Peyer's patch (tissue), 4 donors: ENCODE measurements at regions not wholly inside any gene's neighbourhood (a gene's known extent, or its start where the extent isn't known, plus 50 kb on each side); places are given as distances from the start of the nearest gene placed in this dataset.

Source experiments
- DNase-seq, 3 donors: peaks; one replicate each; pipeline ENCODE4 v3.0.0-alpha.2; 2017 to 2019
- H3K27ac ChIP-seq, 4 donors: fragments of 200-600 bp; sonication (generic); one replicate each; pipeline ENCODE4 v1.5.1; 2016 to 2019
- H3K27me3 ChIP-seq, 2 donors: fragments of 200-600 bp; sonication (generic); one replicate each; pipeline ENCODE4 v1.5.1; 2019
- H3K36me3 ChIP-seq, 3 donors: fragments of 200-600 bp; sonication (generic); one replicate each; pipeline ENCODE4 v1.5.1; 2016 to 2019
- H3K4me1 ChIP-seq, 4 donors: fragments of 200-600 bp; sonication (generic); one replicate each; pipeline ENCODE4 v1.5.1; 2016 to 2019
- H3K4me3 ChIP-seq, 4 donors: fragments of 200-600 bp; sonication (generic); 1 replicate in 3 of 4; 2 replicates in 1 of 4; pipeline ENCODE4 v1.5.1; 2016 to 2019; ENCODE audit warnings: mild to moderate bottlenecking in 1 of 4
- H3K9me3 ChIP-seq, 4 donors: fragments of 200-600 bp; sonication (generic); one replicate each; pipeline ENCODE4 v1.5.1; 2016 to 2019; ENCODE audit warnings: mild to moderate bottlenecking in 1 of 4
- CTCF ChIP-seq, 6 experiments: fragments of 450-650 bp in 4 of 6; fragments of 200-600 bp in 2 of 6; sonication (generic) in 1 of 6; IDR thresholded peaks; one replicate each; pipeline ENCODE4 v1.5.1; 2017 to 2019; ENCODE audit warnings: antibody characterized with exemption in 6 of 6, mild to moderate bottlenecking in 3 of 6, moderate library complexity in 1 of 6
- POLR2A ChIP-seq, 2 donors: fragments of 450-650 bp; IDR thresholded peaks; one replicate each; pipeline ENCODE4 v1.5.1; 2017; ENCODE audit warnings: antibody characterized with exemption in 2 of 2, mild to moderate bottlenecking in 2 of 2, moderate library complexity in 2 of 2

- TF ChIP-seq POLR2A (IDR thresholded peaks at IDR 0.05) (no peak), CTCF (IDR thresholded peaks at IDR 0.05) (no peak)
- no peak for DNase-seq
- H3K4me3 ChIP-seq: no peak overlapping the region
Measured at GRCh38 chr5:2677689-2678088, 73.8 kb downstream of the IRX2 start.

GRCh38 chr5:2675548-2675947 is 75.9 kb downstream of the IRX2 start:
- H3K4me3 ChIP-seq: no peak overlapping the region
- TF ChIP-seq POLR2A (IDR thresholded peaks at IDR 0.05) (no peak), CTCF (IDR thresholded peaks at IDR 0.05) (no peak)
- no peak overlapping the region for H3K27ac ChIP-seq

More at GRCh38 chr5:2677689-2678088, 73.8 kb downstream of the IRX2 start:
- no peaks in the 10 kb centered on the region for H3K9me3 ChIP-seq
- H3K27me3 ChIP-seq: no peaks in the 10 kb centered on the region
- no peaks in the 10 kb centered on the region for H3K4me1 ChIP-seq
- no peak overlapping the region for H3K27ac ChIP-seq
- no peaks in the 10 kb centered on the region for H3K36me3 ChIP-seq

GRCh38 chr5:2674456-2674855 is 77.0 kb downstream of the IRX2 start:
- H3K4me3 ChIP-seq: no peak overlapping the region
- no peaks in the 10 kb centered on the region for H3K27me3 ChIP-seq
- TF ChIP-seq CTCF (IDR thresholded peaks at IDR 0.05) (no peak), POLR2A (IDR thresholded peaks at IDR 0.05) (no peak)
- no peaks in the 10 kb centered on the region for H3K9me3 ChIP-seq
- DNase-seq: no peak
- no peak overlapping the region for H3K27ac ChIP-seq
- H3K36me3 ChIP-seq: no peaks in the 10 kb centered on the region
- no peaks in the 10 kb centered on the region for H3K4me1 ChIP-seq

More at GRCh38 chr5:2675548-2675947, 75.9 kb downstream of the IRX2 start:
- Histone ChIP-seq H3K36me3 (no peaks in the 10 kb centered on the region), H3K4me1 (no peaks in the 10 kb centered on the region), H3K27me3 (no peaks in the 10 kb centered on the region), H3K9me3 (no peaks in the 10 kb centered on the region)
- no peak for DNase-seq

- DNase-seq: no peak
- no peaks in the 10 kb centered on the region for H3K9me3 ChIP-seq
- H3K27me3 ChIP-seq: no peaks in the 10 kb centered on the region
- no peaks in the 10 kb centered on the region for H3K4me1 ChIP-seq
- no peak overlapping the region for H3K27ac ChIP-seq
- H3K4me3 ChIP-seq: no peak overlapping the region
- TF ChIP-seq CTCF (IDR thresholded peaks at IDR 0.05) (no peak), POLR2A (IDR thresholded peaks at IDR 0.05) (no peak)
- no peaks in the 10 kb centered on the region for H3K36me3 ChIP-seq
Measured at GRCh38 chr5:2670940-2671339, 80.5 kb downstream of the IRX2 start.

GRCh38 chr5:2669913-2670312 is 81.6 kb downstream of the IRX2 start:
- no peak for DNase-seq
- no peaks in the 10 kb centered on the region for H3K4me1 ChIP-seq
- no peaks in the 10 kb centered on the region for H3K36me3 ChIP-seq
- H3K27ac ChIP-seq: no peak overlapping the region
- H3K4me3 ChIP-seq: no peak overlapping the region
- no peaks in the 10 kb centered on the region for H3K27me3 ChIP-seq
- no peak for TF ChIP-seq POLR2A (IDR thresholded peaks at IDR 0.05)
- TF ChIP-seq CTCF (IDR thresholded peaks at IDR 0.05): no peak
- no peaks in the 10 kb centered on the region for H3K9me3 ChIP-seq

- H3K27ac ChIP-seq: no peak overlapping the region
- H3K9me3 ChIP-seq: no peaks in the 10 kb centered on the region
- H3K4me3 ChIP-seq: no peak overlapping the region
- no peak for TF ChIP-seq POLR2A (IDR thresholded peaks at IDR 0.05)
- TF ChIP-seq CTCF (IDR thresholded peaks at IDR 0.05): no peak
- H3K4me1 ChIP-seq: no peaks in the 10 kb centered on the region
- H3K27me3 ChIP-seq: no peaks in the 10 kb centered on the region
- no peaks in the 10 kb centered on the region for H3K36me3 ChIP-seq
- no peak for DNase-seq
Measured at GRCh38 chr5:2669259-2669658, 82.2 kb downstream of the IRX2 start.
